Activated T-helper 17 cell treated with anti-CD3 and anti-CD28 coated beads, Interleukin-2, amount 50 U/mL, for 72 hours (primary cell): ENCODE measurements at regions not wholly inside any gene's neighbourhood (a gene's known extent, or its start where the extent isn't known, plus 50 kb on each side); places are given as distances from the start of the nearest gene placed in this dataset.
A peak's percentile ranks its signal among the peaks of the same experiment; 100 is the strongest.

ENCODE experiments used
- ATAC-seq: fragments of 150-1000 bp; cut with Tn5 transposase; replicated peaks from 2 replicates; pipeline ENCODE4 v1.10.0; 2021; ENCODE audit warnings: mild to moderate bottlenecking, moderate library complexity
- H3K27ac Mint-ChIP-seq: one replicate; pipeline ENCODE4 v1.8.0; 2022; ENCODE audit warnings: mixed read lengths
- H3K27me3 Mint-ChIP-seq: one replicate; pipeline ENCODE4 v1.8.0; 2022; ENCODE audit warnings: mixed read lengths
- H3K36me3 Mint-ChIP-seq: one replicate; pipeline ENCODE4 v1.8.0; 2022; ENCODE audit warnings: low read depth, mild to moderate bottlenecking, mixed read lengths
- H3K4me1 Mint-ChIP-seq: one replicate; pipeline ENCODE4 v1.8.0; 2022; ENCODE audit warnings: mixed read lengths
- H3K4me3 Mint-ChIP-seq: one replicate; pipeline ENCODE4 v1.8.0; 2022; ENCODE audit warnings: mild to moderate bottlenecking, mixed read lengths
- H3K9me3 Mint-ChIP-seq: one replicate; pipeline ENCODE4 v1.8.0; 2022; ENCODE audit warnings: mixed read lengths

DNA sequence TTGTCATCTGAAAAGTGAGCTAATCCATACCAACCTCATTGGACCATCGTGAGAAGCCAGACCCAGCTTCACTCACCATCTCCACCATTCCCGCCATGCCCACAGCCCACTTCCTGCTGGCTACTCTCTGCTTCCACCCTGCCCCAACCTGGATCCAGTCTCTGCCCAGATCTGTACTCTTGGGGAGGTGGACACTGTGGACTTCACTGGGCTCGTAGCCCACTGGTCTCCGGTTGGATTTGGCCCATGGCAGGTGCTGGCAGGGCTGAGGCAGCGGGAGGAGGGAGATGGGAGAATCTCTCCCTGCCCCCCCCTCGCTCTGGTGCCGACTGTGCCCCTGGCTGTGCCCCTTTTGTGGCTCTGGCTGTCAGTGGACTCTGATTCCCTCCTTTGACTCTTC, 193.8 kb downstream of the ABHD5 start:
- H3K27me3 Mint-ChIP-seq: peaks cover 6% of the 10 kb centered on the region
- no peak overlapping the region for H3K4me3 Mint-ChIP-seq
- no peaks in the 10 kb centered on the region for H3K9me3 Mint-ChIP-seq
- ATAC-seq: no peak
- no peaks in the 10 kb centered on the region for H3K36me3 Mint-ChIP-seq
- H3K4me1 Mint-ChIP-seq: no peaks in the 10 kb centered on the region
- no peak overlapping the region for H3K27ac Mint-ChIP-seq

GRCh38 chr3:43885908-43886618, 195.3 kb downstream of the ABHD5 start:
- Mint-ChIP-seq H3K36me3 (no peaks in the 10 kb centered on the region), H3K9me3 (no peaks in the 10 kb centered on the region), H3K4me1 (no peaks in the 10 kb centered on the region), H3K27me3 (peaks cover 9% of the 10 kb centered on the region), H3K27ac (no peak overlapping the region), H3K4me3 (no peak overlapping the region)
- ATAC-seq: no peak

- Mint-ChIP-seq H3K36me3 (no peaks in the 10 kb centered on the region), H3K4me1 (no peaks in the 10 kb centered on the region), H3K4me3 (no peak overlapping the region), H3K9me3 (no peaks in the 10 kb centered on the region), H3K27me3 (peaks cover 39% of the 10 kb centered on the region), H3K27ac (no peak overlapping the region)
- no peak for ATAC-seq
Observed at GRCh38 chr3:43892061-43892460, 201.3 kb downstream of the ABHD5 start.

DNA sequence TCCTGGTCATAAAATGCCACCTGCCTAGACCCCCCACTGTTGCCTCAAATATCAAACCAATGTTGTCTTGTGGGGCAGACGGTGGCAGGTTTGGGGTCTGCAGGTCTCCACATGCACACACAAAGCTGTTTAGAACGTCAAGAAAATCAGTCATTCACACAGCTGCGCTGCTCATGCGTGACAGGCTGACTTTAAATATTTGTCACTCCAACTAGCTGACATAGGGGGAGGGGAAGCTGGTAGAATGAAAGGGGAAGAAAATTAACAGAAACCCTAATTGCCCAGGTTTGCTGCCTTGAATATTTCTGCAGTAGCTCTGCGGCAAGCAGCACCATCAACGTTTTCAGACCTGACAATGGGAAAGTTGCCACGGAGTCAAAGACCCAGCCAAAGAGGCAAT, 201.8 kb downstream of the ABHD5 start:
- ATAC-seq: no peak
- peaks cover 42% of the 10 kb centered on the region for H3K27me3 Mint-ChIP-seq
- no peaks in the 10 kb centered on the region for H3K36me3 Mint-ChIP-seq

DNA sequence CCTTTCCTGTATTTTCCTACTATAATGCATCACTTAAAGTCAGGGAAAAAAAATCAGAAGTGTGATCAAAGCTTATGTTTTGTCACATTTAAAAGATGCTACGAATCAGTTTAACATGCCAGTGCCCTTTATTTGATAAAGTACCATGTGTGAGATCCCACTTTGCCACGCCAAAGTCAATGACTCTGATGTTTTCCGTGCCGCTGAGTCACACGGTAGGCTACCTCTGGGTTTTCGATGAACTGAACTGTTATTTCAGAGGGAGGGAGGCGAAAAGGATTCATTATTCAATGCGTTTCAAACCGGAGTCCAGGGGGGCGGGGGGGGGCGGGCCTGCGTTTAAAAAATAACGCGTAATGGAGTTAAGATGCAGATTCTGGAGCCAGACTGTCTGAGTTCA, 203.0 kb downstream of the ABHD5 start:
- H3K27ac Mint-ChIP-seq: no peak overlapping the region
- H3K27me3 Mint-ChIP-seq: peaks cover 51% of the 10 kb centered on the region
- ATAC-seq: peak; percentile 56
- H3K4me1 Mint-ChIP-seq: no peaks in the 10 kb centered on the region
- no peaks in the 10 kb centered on the region for H3K9me3 Mint-ChIP-seq
- H3K4me3 Mint-ChIP-seq: peak overlapping the region; percentile 72
- H3K36me3 Mint-ChIP-seq: no peaks in the 10 kb centered on the region

More for the DNA sequence above, 201.8 kb downstream of the ABHD5 start:
- Mint-ChIP-seq H3K4me3 (no peak overlapping the region), H3K9me3 (no peaks in the 10 kb centered on the region), H3K4me1 (no peaks in the 10 kb centered on the region), H3K27ac (no peak overlapping the region)

DNA sequence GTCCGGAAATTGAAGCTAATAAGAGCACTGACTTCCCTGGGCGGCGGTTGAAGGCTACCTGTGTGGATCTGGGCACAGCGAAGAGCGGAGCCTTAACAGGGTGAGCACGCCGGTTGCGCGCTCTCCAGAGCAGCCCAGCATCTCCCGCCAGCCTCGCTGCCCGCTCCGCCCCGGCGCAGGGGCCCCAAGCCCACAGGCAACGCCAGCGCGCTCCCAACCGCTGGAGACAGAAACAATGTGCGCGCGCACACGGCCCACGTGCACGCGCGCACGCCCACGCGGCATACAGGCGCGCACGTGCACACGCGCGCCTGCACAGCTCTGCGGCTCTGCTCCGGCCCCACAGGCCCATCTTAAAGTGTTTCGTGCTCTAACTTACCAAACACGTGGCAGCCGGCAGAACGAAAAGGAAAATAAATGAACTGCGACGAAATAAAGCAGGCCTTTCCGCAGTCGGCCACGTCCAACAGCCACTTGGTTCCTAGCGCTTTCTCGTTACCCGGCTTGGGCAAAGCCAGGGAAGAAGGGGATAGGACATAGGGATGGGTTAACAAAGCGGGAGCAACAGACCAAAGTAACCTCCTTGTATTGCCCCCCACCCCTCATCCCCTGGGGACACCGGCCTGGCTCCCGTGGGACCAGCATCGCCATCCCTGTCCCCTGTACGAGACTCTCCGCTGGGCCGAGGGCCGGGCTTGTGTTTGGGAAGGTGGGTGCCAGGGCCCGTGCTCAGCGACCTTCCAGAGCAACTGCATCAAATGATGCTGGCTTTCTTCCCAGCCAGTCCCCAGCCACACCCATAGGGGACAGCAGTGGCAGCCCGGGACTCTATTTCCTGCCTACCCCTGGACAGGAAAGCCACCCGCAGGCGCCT, 203.7 kb downstream of the ABHD5 start:
- peaks cover 53% of the 10 kb centered on the region for H3K27me3 Mint-ChIP-seq
- no peak overlapping the region for H3K27ac Mint-ChIP-seq
- H3K4me1 Mint-ChIP-seq: no peaks in the 10 kb centered on the region
- H3K9me3 Mint-ChIP-seq: no peaks in the 10 kb centered on the region
- ATAC-seq: peak; percentile 75
- peak overlapping the region; percentile 72 for H3K4me3 Mint-ChIP-seq
- H3K36me3 Mint-ChIP-seq: no peaks in the 10 kb centered on the region

DNA sequence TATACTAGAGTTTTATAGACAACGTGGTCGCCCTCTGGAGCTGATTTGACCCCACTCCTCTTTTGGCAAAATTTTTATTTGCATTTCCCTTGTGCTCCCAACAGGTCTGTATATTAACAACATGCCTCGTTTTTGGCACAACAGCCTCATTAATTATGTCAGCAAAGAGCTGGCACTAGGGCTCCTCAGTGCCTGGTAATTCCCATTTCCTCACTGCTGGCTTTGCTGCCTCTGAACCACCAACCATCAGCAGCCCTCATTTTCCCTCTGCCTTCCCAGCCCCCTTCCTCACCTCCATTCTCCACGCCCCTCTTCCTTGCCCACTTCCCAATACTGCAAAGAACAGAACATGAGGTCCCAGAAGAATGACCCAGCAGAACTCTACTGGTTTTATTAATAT, 204.8 kb downstream of the ABHD5 start:
- Mint-ChIP-seq H3K27ac (no peak overlapping the region), H3K36me3 (no peaks in the 10 kb centered on the region), H3K4me3 (peak overlapping the region; percentile 72), H3K9me3 (no peaks in the 10 kb centered on the region), H3K27me3 (peaks cover 54% of the 10 kb centered on the region), H3K4me1 (no peaks in the 10 kb centered on the region)
- ATAC-seq: no peak

DNA sequence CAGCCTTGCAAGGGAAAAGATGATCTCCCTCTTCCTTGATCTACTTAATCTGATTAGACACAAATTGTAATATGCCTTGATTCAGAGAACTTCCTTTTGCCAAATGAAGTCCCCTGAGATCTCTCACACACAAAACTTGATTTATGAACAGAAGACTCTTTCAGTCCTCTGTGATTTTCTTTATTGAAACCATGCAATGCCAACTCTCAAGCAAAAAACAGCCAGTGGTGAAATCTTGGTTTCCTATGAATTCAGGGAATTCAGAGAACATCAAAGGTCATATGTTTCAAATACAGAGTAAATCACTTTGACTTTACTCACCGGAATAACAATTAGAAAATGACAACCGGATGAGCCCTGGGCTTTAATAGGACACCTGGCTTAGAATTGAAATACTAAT, 211.7 kb downstream of the ABHD5 start:
- Mint-ChIP-seq H3K4me1 (no peaks in the 10 kb centered on the region), H3K4me3 (no peak overlapping the region), H3K27ac (no peak overlapping the region), H3K36me3 (no peaks in the 10 kb centered on the region), H3K9me3 (peaks cover 3% of the 10 kb centered on the region), H3K27me3 (peaks cover 37% of the 10 kb centered on the region)
- ATAC-seq: no peak

- Mint-ChIP-seq H3K27me3 (peaks cover 26% of the 10 kb centered on the region), H3K36me3 (no peaks in the 10 kb centered on the region), H3K4me1 (no peaks in the 10 kb centered on the region), H3K27ac (no peak overlapping the region), H3K9me3 (peaks cover 3% of the 10 kb centered on the region), H3K4me3 (no peak overlapping the region)
- ATAC-seq: no peak
Observed at GRCh38 chr3:43905157-43905556, 214.4 kb downstream of the ABHD5 start.

DNA sequence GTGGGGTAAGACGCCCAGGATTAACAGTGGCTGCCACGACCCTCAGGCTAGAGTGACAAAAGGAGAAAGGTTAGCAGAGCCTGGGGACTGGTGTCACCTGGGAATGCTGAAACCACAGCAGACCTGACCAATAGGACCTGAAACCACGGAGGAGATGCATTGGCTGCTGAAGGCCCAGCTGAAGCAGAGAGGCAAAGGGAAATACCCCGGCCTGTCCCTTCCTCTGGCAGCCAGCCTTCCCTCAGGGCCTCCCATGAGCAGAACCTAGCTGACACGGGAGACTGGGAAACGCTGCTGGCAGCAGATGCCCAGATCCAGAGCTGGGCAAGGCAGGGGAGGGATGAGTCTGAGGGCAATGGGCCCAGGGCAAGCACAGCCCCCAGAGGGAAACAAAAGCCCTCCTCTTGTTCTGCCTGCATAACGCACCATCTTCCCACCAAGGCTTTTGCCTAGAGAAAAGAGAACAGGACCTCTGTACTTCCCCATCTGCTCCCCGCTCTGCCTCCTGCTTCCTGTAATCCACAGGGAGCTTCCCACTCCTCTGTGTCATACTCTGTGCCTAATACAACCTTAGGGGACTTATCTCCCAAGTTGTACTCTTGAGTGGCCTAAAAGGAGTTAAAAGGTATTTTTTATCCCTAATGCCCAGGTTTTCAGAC, 216.2 kb downstream of the ABHD5 start:
- Mint-ChIP-seq H3K27ac (no peak overlapping the region), H3K36me3 (no peaks in the 10 kb centered on the region), H3K4me3 (no peak overlapping the region), H3K4me1 (no peaks in the 10 kb centered on the region), H3K9me3 (peaks cover 3% of the 10 kb centered on the region), H3K27me3 (peaks cover 23% of the 10 kb centered on the region)
- no peak for ATAC-seq

DNA sequence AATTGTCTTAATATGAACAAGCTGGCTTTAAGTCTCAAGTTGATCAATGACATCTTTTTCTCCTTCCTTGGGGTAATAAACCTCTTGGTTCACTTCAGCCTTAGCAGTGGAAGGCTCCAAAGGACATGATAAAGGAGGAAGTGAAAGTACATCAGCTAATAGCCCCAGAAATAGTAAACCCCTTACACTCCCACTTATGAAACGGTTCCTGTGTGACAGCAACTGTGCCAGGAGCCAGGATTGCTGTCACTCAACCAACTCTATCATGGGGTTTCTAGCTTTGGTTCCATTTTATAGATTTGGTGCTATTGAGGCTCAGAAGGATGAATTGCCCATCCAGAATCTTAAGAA, 216.7 kb downstream of the ABHD5 start:
- Mint-ChIP-seq H3K4me3 (no peak overlapping the region), H3K9me3 (peaks cover under 1% of the 10 kb centered on the region), H3K36me3 (no peaks in the 10 kb centered on the region), H3K27ac (no peak overlapping the region), H3K4me1 (no peaks in the 10 kb centered on the region), H3K27me3 (peaks cover 20% of the 10 kb centered on the region)
- ATAC-seq: no peak

GRCh38 chr3:43908456-43908855, 217.7 kb downstream of the ABHD5 start:
- Mint-ChIP-seq H3K27me3 (peaks cover 19% of the 10 kb centered on the region), H3K36me3 (no peaks in the 10 kb centered on the region), H3K4me3 (no peak overlapping the region), H3K9me3 (no peaks in the 10 kb centered on the region), H3K4me1 (no peaks in the 10 kb centered on the region), H3K27ac (no peak overlapping the region)
- no peak for ATAC-seq

- no peak overlapping the region for H3K27ac Mint-ChIP-seq
- ATAC-seq: no peak
- no peaks in the 10 kb centered on the region for H3K36me3 Mint-ChIP-seq
- H3K4me1 Mint-ChIP-seq: no peaks in the 10 kb centered on the region
- peaks cover 13% of the 10 kb centered on the region for H3K27me3 Mint-ChIP-seq
- no peak overlapping the region for H3K4me3 Mint-ChIP-seq
- H3K9me3 Mint-ChIP-seq: no peaks in the 10 kb centered on the region
Observed at GRCh38 chr3:43909149-43909548, 218.4 kb downstream of the ABHD5 start.

- ATAC-seq: no peak
- H3K9me3 Mint-ChIP-seq: no peaks in the 10 kb centered on the region
- no peak overlapping the region for H3K27ac Mint-ChIP-seq
- peaks cover 15% of the 10 kb centered on the region for H3K27me3 Mint-ChIP-seq
- no peaks in the 10 kb centered on the region for H3K36me3 Mint-ChIP-seq
- H3K4me3 Mint-ChIP-seq: no peak overlapping the region
- H3K4me1 Mint-ChIP-seq: no peaks in the 10 kb centered on the region
Observed at GRCh38 chr3:43910750-43911149, 220.0 kb downstream of the ABHD5 start.
